ENCODE measurements at regions not wholly inside any gene's neighbourhood (a gene's known extent, or its start where the extent isn't known, plus 50 kb on each side); places are given as distances from the start of the nearest gene placed in this dataset.

DNA sequence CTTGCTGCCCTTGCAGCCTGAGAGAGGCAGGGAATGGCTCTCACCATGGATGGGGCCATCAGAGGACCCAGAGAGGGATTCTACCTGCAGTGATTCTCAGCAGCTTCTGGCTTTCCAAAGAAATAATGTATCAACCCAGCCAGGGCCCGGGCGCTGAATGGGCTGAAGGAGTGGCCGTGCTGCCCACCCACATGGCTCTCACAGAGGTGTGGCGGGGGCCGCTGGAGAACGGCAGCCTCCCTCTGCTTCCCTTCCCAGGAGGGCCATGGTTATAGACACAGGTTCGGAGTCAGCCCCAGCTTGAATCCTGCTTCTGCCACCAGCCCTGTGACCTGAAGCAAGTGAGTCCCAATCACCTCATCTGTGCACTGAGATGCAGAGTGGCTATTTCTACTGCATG is 82.7 kb downstream of the THAP12 start:
- no peak for ATAC-seq
- H3K27ac Mint-ChIP-seq: no peak overlapping the region
- intact Hi-C loops (cut with micrococcal nuclease): no loop called here
- peaks cover 3% of the 10 kb centered on the region for H3K4me1 Mint-ChIP-seq (ENCODE audit: low read depth)
- H3K9me3 Mint-ChIP-seq: no peaks in the 10 kb centered on the region
- no peaks in the 10 kb centered on the region for H3K27me3 Mint-ChIP-seq
- CTCF ChIA-PET: interaction anchor here (1.0 kb wide), 1 partner anchor 90 kb away, joined by 3 read pairs; no protein-coding TSS in a partner anchor
- TF ChIP-seq, protein P1, sequence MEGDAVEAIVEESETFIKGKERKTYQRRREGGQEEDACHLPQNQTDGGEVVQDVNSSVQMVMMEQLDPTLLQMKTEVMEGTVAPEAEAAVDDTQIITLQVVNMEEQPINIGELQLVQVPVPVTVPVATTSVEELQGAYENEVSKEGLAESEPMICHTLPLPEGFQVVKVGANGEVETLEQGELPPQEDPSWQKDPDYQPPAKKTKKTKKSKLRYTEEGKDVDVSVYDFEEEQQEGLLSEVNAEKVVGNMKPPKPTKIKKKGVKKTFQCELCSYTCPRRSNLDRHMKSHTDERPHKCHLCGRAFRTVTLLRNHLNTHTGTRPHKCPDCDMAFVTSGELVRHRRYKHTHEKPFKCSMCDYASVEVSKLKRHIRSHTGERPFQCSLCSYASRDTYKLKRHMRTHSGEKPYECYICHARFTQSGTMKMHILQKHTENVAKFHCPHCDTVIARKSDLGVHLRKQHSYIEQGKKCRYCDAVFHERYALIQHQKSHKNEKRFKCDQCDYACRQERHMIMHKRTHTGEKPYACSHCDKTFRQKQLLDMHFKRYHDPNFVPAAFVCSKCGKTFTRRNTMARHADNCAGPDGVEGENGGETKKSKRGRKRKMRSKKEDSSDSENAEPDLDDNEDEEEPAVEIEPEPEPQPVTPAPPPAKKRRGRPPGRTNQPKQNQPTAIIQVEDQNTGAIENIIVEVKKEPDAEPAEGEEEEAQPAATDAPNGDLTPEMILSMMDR (IDR thresholded peaks at IDR 0.05): no peak
- POLR2A ChIA-PET: no interaction called here
- H3K4me3 Mint-ChIP-seq: no peak overlapping the region
- DNase-seq: no peak
- H3K36me3 Mint-ChIP-seq (ENCODE audit: low read depth): no peaks in the 10 kb centered on the region

DNA sequence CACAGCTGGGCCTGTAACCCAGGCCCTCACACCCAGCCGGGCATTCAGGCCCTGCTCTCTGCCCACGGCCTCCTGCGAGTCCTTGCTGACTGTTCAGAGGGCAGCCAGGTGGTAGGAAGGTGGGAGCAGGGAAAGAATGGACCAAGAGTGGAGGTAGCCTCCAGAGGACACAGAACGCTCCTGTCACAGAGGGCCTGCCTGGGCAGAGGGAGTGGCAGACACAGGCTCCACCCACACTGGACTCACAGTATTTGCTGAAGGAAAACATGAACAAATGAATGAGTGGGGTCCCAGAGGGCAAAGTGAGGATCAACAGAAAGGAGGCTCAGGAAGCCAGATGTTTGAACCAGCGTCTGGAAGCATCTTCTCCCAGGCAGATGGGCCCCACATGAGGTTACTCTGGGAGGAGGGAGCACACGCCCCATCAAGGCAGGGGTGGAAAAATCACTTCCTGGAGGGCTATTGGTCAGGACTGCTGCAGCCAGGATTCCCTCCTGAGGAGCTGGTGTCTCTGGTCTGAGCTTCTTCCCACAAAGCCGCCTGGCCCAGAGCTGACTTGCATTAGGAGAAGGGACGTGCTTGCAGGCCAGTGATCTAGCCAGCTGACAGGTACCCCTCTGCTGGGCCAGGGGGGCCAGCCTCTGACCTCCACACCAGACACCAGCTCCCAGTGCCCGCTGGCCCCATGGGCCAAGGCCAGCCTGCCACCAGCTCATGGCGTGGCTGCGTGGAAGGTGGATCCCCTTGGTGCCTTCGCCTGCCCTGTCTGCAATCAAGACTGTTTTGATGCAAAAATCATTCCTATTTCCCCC is 84.0 kb downstream of the THAP12 start:
- no peaks in the 10 kb centered on the region for H3K27me3 Mint-ChIP-seq
- H3K4me3 Mint-ChIP-seq: no peak overlapping the region
- ChIA-PET POLR2A (no interaction called here), CTCF (interaction anchor here (1.0 kb wide), 1 partner anchor 89 kb away, joined by 3 read pairs; no protein-coding TSS in a partner anchor)
- TF ChIP-seq, protein P1 (IDR thresholded peaks at IDR 0.05): no peak
- peaks cover 13% of the 10 kb centered on the region for H3K4me1 Mint-ChIP-seq (ENCODE audit: low read depth)
- DNase-seq: no peak
- no peak overlapping the region for H3K27ac Mint-ChIP-seq
- intact Hi-C loops (cut with micrococcal nuclease): no loop called here
- no peak for ATAC-seq
- no peaks in the 10 kb centered on the region for H3K36me3 Mint-ChIP-seq (ENCODE audit: low read depth)
- H3K9me3 Mint-ChIP-seq: no peaks in the 10 kb centered on the region

DNA sequence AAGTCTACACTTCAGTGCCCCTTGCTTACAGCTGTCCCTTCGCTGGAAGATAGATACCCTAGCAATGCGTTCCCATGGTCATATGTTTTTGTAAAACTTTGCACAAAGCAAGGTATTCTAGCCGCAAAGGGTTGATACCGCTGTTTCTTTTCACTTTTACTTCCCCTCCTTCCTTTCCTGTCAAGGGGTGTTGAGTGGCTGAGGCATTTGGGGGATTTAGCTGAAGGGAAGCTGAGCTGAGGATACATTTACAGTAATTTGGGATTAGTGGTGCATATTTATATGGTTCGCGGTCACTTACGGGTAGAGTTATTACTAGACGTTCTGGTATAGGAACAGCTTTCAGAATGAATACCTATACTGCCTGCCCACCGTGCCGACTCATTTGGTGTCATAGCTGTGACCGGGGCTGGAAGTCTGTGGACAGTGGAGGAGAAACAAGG is 86.9 kb upstream of the WNT11 start:
- H3K9me3 Mint-ChIP-seq: no peaks in the 10 kb centered on the region
- no peaks in the 10 kb centered on the region for H3K36me3 Mint-ChIP-seq (ENCODE audit: low read depth)
- POLR2A ChIA-PET: no interaction called here
- peaks cover 19% of the 10 kb centered on the region for H3K4me1 Mint-ChIP-seq (ENCODE audit: low read depth)
- TF ChIP-seq, protein P1 (IDR thresholded peaks at IDR 0.05): no peak
- intact Hi-C loops (cut with micrococcal nuclease): no loop called here
- ATAC-seq (peak; percentile 73), DNase-seq (peak; percentile 60)
- H3K27me3 Mint-ChIP-seq: no peaks in the 10 kb centered on the region
- no peak overlapping the region for H3K27ac Mint-ChIP-seq
- CTCF ChIA-PET: interaction anchor here (0.6 to 4.1 kb wide), 2 partner anchors 48 to 85 kb away, joined by 3 to 40 read pairs; no protein-coding TSS in a partner anchor
- peak overlapping the region; percentile 21 for H3K4me3 Mint-ChIP-seq

GRCh38 chr11:76292583-76293188 is 86.4 kb upstream of the WNT11 start:
- ATAC-seq: no peak
- peaks cover 24% of the 10 kb centered on the region for H3K4me1 Mint-ChIP-seq (ENCODE audit: low read depth)
- no peak for DNase-seq
- intact Hi-C loops (cut with micrococcal nuclease): no loop called here
- no peaks in the 10 kb centered on the region for H3K36me3 Mint-ChIP-seq (ENCODE audit: low read depth)
- H3K9me3 Mint-ChIP-seq: no peaks in the 10 kb centered on the region
- POLR2A ChIA-PET: no interaction called here
- TF ChIP-seq, protein P1 (IDR thresholded peaks at IDR 0.05): no peak
- peak overlapping the region; percentile 21 for H3K4me3 Mint-ChIP-seq
- CTCF ChIA-PET: interaction anchor here (0.6 to 4.1 kb wide), 2 partner anchors 47 to 84 kb away, joined by 3 to 40 read pairs; no protein-coding TSS in a partner anchor
- no peak overlapping the region for H3K27ac Mint-ChIP-seq
- H3K27me3 Mint-ChIP-seq: no peaks in the 10 kb centered on the region

Data from activated CD8-positive, alpha-beta T cell treated with anti-CD3 and anti-CD28 coated beads for 36 hours (primary cell).